HG02798 (cell line): ENCODE measurements at regions not wholly inside any gene's neighbourhood (a gene's known extent, or its start where the extent isn't known, plus 50 kb on each side); places are given as distances from the start of the nearest gene placed in this dataset.
"Not testable (repeated sequence)": the region's sequence is repeated elsewhere in the genome, so short reads cannot be mapped to it uniquely, and the experiment has no call there.

Experiments
- ATAC-seq: cut with Tn5 transposase; IDR thresholded peaks from one replicate; pipeline ENCODE4 v1.9.1; 2021; ENCODE audit warnings: mild to moderate bottlenecking; ENCODE audit not compliant: unreplicated experiment, poor library complexity

DNA sequence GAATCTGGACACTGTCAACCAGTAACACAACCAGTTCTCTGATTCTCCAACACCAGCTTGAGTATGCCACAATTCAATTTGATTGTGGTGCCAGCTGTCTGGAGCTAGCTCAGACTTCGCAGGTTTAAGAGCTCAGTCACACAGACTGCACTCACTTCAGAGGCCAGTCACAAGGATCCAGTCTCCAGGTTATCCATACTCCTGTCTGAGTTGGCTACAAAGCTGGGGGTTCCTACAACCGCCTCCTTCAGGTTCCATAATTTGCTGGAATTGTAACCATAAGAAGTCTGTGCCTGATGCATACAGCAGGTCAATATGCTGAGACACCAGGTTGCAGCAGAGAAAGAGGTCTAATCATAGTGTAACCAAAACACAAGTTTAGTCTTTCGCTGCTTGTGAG, 70.5 kb upstream of the CPSF6 start:
- ATAC-seq, result no peak

DNA sequence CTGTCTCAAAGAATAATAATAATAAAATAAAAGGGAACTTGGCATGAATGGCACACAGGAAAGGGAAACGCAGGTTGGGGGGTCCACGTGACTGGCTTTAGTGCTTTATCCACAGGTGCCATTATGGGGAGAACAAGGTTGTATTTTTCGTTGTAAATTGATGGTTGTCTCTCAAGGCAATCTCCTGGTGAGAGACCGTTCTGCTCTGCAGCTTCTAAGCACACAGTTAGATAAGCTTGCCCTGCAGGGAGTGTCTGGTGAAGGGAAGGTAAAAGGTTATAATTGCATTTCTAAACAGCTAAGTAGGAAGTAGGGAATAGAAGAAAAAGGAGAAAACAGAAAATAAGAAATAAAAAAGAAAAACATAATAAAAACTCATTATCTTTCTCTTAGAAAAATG, 69.1 kb upstream of the CPSF6 start:
- ATAC-seq, result no peak

- ATAC-seq, result no peak
These were observed 67.5 kb upstream of the CPSF6 start for GRCh38 chr12:69171881-69172280.

- no peak for ATAC-seq
These were observed 66.9 kb upstream of the CPSF6 start for GRCh38 chr12:69172491-69172890.

GRCh38 chr12:69173368-69173767, 66.0 kb upstream of the CPSF6 start:
- no peak for ATAC-seq

- no peak for ATAC-seq
These were observed 59.6 kb upstream of the CPSF6 start for GRCh38 chr12:69179786-69180185.

DNA sequence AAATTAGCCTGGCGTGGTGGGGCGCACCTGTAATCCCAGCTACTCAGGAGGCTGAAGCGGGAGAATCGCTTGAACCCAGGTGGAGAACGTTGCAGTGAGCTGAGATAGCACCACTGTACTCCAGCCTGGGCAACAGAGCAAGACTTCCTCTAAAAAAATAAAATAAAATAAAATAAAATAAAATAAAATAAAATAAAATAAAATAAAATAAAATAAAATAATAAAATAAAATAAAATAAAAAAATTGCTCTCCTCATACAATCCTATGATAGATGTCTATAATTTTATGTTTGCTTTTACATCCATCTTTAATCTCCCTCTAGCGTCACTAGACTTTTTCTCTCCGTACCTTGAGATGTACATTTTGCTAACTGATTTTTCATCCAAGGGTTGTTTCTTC, 51.8 kb upstream of the CPSF6 start:
- ATAC-seq, result not testable (repeated sequence)

DNA sequence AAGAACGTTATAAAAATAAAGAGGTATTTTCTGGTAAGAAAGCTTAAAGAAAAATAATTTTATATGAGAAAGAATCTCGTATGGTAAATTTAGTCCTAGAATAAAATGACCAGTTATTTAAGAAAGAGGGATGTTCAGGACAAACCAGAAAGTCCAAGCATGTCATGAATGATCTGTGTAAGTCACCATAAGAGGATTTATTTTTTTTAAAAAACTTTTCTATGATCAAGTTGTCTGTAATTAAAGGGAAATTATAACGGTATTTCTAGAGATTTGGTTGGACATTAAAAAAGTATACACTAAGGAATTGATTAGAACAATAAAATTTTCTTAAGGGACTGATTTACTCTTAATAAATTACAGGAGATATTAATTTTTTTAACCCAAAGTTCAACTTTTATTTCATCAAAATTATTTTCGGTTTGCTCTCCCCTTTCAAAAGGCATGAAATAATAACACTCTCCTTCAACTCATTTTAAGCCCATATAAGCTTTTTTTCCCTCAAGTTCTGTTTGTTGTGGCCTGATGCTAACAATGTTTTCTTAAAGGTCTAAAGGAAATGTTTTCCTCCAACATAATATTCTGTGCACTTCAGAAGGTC, 49.9 kb upstream of the CPSF6 start:
- no peak for ATAC-seq
